Ramos (cell line): ENCODE measurements at regions not wholly inside any gene's neighbourhood (a gene's known extent, or its start where the extent isn't known, plus 50 kb on each side); places are given as distances from the start of the nearest gene placed in this dataset.

ENCODE experiments used
- in situ Hi-C: fragments of 300-500 bp; cut with MboI; formaldehyde crosslinking; loops from one replicate; pipeline ENCODE4 v1.14.3; 2022; ENCODE audit warnings: low sequenced_read_pairs; ENCODE audit not compliant: unreplicated experiment

- in situ Hi-C loops, result no loop called here
These were observed 208.3 kb downstream of the BCL11B start for GRCh38 chr14:99063620-99064225.

- in situ Hi-C loops, result no loop called here
These were observed 207.6 kb downstream of the BCL11B start for GRCh38 chr14:99064262-99064954.

GRCh38 chr14:99065551-99065950 is 206.4 kb downstream of the BCL11B start:
- in situ Hi-C loops, result no loop called here

GRCh38 chr14:99066378-99066777 is 205.6 kb downstream of the BCL11B start:
- in situ Hi-C loops, result no loop called here

GRCh38 chr14:99067141-99067920 is 204.7 kb downstream of the BCL11B start:
- in situ Hi-C loops, result no loop called here

GRCh38 chr14:99067927-99068326 is 204.1 kb downstream of the BCL11B start:
- in situ Hi-C loops, result no loop called here

DNA sequence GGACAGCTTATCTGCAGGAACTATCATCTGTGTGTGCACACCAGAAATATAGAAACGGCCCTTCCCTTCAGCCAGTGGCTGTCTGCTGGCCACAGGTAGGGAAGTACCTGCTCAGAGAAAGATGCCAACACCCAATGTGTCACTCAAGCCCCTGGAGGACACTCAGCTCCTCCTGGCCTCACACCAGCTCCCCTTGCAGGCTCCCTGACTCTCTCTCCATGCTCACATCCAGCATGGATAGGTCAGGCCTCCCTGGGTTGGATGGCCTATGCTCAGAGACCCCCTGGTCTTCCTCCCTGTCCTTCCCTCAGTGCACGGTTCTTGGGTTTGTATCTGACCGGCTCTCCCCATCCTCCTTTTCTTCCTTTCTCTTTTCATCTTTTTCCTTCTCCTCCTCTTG is 202.1 kb downstream of the BCL11B start:
- in situ Hi-C loops, result no loop called here

GRCh38 chr14:99072433-99072832 is 199.6 kb downstream of the BCL11B start:
- in situ Hi-C loops, result no loop called here

DNA sequence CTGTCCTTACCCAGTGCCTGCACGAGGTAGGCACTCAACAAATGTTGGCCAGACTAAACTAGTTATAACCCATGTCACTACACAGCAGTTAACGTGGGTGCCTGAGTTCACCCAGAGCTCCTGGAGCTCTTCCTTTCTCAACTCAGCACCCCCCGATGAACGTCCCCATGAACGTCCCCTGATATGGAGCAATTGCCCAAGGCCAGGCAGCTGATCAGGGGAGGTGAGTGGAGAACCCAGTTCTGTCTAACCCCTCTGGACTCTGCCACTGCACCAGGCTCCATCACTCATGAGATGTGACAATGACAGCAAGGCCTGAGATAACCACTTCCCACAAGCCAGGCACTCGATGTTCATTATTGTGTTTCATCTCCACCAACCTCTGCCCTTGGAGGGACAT is 199.0 kb downstream of the BCL11B start:
- in situ Hi-C loops, result no loop called here

DNA sequence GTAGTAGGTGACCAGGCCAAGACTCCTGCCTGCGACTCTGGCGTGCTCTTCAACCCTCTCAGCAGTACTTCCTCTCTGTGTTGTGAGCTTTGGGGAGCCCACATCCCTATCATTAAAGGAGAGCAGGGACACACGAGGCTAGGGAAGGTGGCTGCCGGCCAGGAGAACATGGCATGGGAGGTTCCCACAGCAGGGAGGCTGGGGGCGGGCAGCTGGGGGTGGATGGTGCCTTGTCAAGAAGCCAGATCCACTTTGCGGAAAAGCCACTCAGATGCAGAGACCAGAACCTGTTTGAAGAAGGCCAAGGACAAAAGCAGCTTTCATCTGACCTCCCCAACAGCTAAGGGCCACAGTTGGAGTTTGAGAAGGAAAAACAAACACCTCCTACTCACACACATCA is 198.6 kb downstream of the BCL11B start:
- in situ Hi-C loops, result no loop called here

- in situ Hi-C loops, result no loop called here
These were observed 196.9 kb downstream of the BCL11B start for GRCh38 chr14:99075061-99075460.

DNA sequence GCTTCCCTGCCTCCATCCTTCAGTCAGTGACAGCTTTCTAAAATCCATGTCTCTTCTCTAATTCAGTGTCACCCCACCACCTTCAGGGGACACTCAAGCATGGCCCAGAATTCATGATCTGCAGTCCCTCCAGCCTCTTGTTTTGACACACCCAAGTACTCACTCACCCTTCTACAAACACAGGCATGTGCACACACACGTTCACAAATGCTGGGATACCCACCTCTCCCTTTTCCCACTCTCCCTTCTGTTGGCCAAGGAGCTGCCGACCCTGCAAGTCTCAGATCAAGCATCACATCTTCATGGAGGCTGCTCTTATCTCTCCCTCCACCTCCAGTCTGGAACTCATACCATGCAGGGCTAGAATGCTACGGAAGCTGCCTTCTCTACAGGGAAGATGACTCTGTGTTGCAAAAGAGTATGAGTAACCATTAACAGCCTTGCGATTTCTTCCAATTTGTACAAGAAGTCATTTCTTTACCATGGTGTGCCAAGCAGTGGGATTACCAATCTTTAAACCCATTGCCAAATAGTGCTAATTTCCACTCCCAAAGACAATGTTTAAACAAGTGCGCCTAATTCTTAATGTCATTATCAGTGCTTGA is 196.1 kb downstream of the BCL11B start:
- in situ Hi-C loops, result no loop called here

DNA sequence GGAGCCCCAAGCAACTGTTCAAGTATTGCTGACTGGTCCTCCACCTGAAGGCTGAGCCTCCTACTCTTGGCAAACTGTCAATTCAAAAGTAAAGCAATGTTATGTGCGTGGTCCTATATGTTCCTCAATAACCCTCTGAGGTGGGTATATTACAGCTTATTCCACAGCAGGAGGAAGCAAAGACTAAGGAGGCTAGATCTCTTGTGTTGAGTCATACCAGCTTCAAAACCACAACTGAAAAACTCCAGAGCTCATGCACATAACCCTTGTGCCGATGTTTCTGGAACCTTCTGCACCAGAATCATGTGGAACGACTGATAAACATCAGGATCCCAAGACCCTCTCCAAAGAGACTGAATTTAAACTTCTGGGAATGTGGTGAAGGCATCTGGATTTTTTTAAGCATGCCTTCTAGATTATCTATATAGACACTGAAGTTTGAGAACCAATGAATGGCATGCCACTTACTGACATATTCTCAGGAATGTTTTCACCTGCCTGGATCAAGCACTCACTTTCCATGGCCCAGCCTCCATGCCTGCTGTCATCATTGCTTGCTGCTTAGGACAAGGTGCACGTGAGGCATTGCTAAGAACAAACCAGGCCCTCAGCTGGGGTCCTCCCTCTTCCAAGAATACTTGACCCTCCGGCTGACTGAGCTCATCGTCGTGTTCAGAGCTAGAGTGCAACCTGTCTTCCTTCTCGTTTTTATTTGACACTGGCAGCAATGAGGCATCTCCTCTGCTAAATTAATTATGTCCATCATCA is 194.7 kb downstream of the BCL11B start:
- in situ Hi-C loops, result no loop called here

- in situ Hi-C loops, result no loop called here
These were observed 194.2 kb downstream of the BCL11B start for GRCh38 chr14:99077844-99078236.

- in situ Hi-C loops, result no loop called here
These were observed 193.6 kb downstream of the BCL11B start for GRCh38 chr14:99078426-99078825.

GRCh38 chr14:99079061-99079727 is 192.8 kb downstream of the BCL11B start:
- in situ Hi-C loops, result no loop called here

DNA sequence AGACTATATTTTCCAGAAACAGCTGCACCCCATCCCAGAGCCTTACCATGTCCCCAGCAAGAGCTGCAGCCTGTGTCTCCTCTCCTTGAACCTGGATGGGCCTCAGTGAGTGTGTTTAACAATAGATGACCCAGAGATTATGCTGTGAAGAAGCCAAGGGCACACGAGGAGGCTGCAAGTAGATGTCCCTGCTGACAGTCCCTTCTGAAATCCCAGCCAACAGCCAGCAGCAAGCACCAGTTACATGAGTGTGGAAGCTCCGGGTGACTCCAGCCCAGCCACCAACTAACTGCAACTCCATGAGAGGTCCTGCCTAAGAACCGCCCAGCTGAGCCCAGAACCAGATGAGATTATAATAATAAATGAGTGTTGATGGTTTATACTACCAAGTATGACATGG is 191.7 kb downstream of the BCL11B start:
- in situ Hi-C loops, result no loop called here

- in situ Hi-C loops, result no loop called here
These were observed 190.7 kb downstream of the BCL11B start for GRCh38 chr14:99081156-99081765.

GRCh38 chr14:99081880-99082279 is 190.1 kb downstream of the BCL11B start:
- in situ Hi-C loops, result no loop called here
